MM.1S (cell line): ENCODE measurements at regions not wholly inside any gene's neighbourhood (a gene's known extent, or its start where the extent isn't known, plus 50 kb on each side); places are given as distances from the start of the nearest gene placed in this dataset.

Experiments
- DNase-seq: peaks from one replicate; pipeline ENCODE4 v3.0.0-alpha.2; 2015
- H2AFZ ChIP-seq: fragments of 300-600 bp; sonication (generic); 2 replicates; pipeline ENCODE4 v1.6.0; 2016; ENCODE audit warnings: antibody characterized with exemption, low read length
- H3F3A ChIP-seq: fragments of 300-600 bp; sonication (generic); 2 replicates; pipeline ENCODE4 v1.6.1; 2016; ENCODE audit warnings: mild to moderate bottlenecking, antibody characterized with exemption, low read length, moderate library complexity, mixed read lengths; ENCODE audit not compliant: insufficient read depth
- H3K27ac ChIP-seq: fragments of 300-600 bp; sonication (generic); 2 replicates; pipeline ENCODE4 v1.5.1; 2016; ENCODE audit warnings: mild to moderate bottlenecking, low read length
- H3K27me3 ChIP-seq: fragments of 300-600 bp; sonication (generic); replicated peaks from 2 replicates; pipeline ENCODE4 v1.6.0; 2016; ENCODE audit warnings: low read length; ENCODE audit not compliant: insufficient read depth
- H3K36me3 ChIP-seq: fragments of 300-600 bp; sonication (generic); replicated peaks from 2 replicates; pipeline ENCODE4 v1.6.1; 2016; ENCODE audit warnings: mild to moderate bottlenecking, low read length, mixed read lengths; ENCODE audit not compliant: insufficient read depth
- H3K4me1 ChIP-seq: fragments of 300-600 bp; sonication (generic); 2 replicates; pipeline ENCODE4 v1.6.1; 2016; ENCODE audit warnings: low read length, mixed read lengths
- H3K4me2 ChIP-seq: fragments of 300-600 bp; sonication (generic); 2 replicates; pipeline ENCODE4 v1.6.0; 2016; ENCODE audit warnings: low read depth, low read length
- H3K4me3 ChIP-seq: fragments of 300-600 bp; sonication (generic); 2 replicates; pipeline ENCODE4 v1.5.1; 2016; ENCODE audit warnings: low read length, mixed read lengths
- H3K79me2 ChIP-seq: fragments of 300-600 bp; sonication (generic); 2 replicates; pipeline ENCODE4 v1.6.1; 2016; ENCODE audit warnings: mixed run types, low read length, mixed read lengths
- H3K9ac ChIP-seq: fragments of 300-600 bp; sonication (generic); 2 replicates; pipeline ENCODE4 v1.6.1; 2016; ENCODE audit warnings: low read length, mixed read lengths
- H3K9me2 ChIP-seq: fragments of 300-600 bp; sonication (generic); replicated peaks from 2 replicates; pipeline ENCODE4 v1.6.1; 2016; ENCODE audit warnings: mild to moderate bottlenecking, low read length, mixed read lengths; ENCODE audit not compliant: insufficient read depth
- H3K9me3 ChIP-seq: fragments of 300-600 bp; sonication (generic); replicated peaks from 2 replicates; pipeline ENCODE4 v1.6.1; 2016; ENCODE audit warnings: mild to moderate bottlenecking, low read length, mixed read lengths; ENCODE audit not compliant: insufficient read depth
- H4K20me1 ChIP-seq: fragments of 300-600 bp; sonication (generic); 2 replicates; pipeline ENCODE4 v1.6.1; 2016; ENCODE audit warnings: mild to moderate bottlenecking, low read length, moderate library complexity, mixed read lengths; ENCODE audit not compliant: insufficient read depth
- EZH2 ChIP-seq: fragments of 300-600 bp; sonication (generic); optimal IDR thresholded peaks from 2 replicates; pipeline ENCODE3; 2017; ENCODE audit warnings: low read depth, mild to moderate bottlenecking, antibody characterized with exemption, low read length, mixed read lengths
- EZH2phosphoT487 ChIP-seq: fragments of 300-600 bp; sonication (generic); IDR thresholded peaks from 2 replicates; pipeline ENCODE4 v1.6.1; 2018; ENCODE audit warnings: antibody characterized with exemption, low read length
- TF ChIP-seq, protein P1 (sequence below): fragments of 300-600 bp; sonication (generic); IDR thresholded peaks from 2 replicates; pipeline ENCODE4 v1.5.1; 2016; ENCODE audit warnings: antibody characterized with exemption, low read length, mixed read lengths

DNA sequence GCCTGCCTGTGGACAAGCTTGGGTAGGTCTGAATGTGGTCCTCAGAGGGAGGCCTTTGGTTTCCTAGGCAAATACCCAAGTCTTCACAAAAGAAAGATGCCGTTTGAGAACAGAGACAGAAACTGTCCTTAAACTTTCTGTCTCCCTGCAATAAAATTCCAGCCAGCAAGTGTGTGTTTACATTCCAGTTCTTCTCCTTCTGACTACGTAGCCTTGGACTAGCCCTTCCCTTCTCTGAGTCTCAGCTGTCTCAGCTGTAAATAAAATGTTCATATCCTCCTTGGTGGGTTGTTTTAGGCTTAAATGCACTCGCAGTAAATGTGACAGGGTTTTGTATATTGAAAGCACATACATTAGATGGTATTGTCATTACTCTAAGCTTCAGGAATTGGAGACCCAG lies 561.2 kb upstream of the MKI67 start:
- no peaks in the 10 kb centered on the region for H3K4me1 ChIP-seq
- no peak for DNase-seq
- no peaks in the 10 kb centered on the region for H3K36me3 ChIP-seq
- no peak overlapping the region for H3K4me3 ChIP-seq
- no peak overlapping the region for H2AFZ ChIP-seq
- H4K20me1 ChIP-seq = no peaks in the 10 kb centered on the region
- TF ChIP-seq EZH2phosphoT487 (no peak), EZH2 (no peak)
- TF ChIP-seq, protein P1, sequence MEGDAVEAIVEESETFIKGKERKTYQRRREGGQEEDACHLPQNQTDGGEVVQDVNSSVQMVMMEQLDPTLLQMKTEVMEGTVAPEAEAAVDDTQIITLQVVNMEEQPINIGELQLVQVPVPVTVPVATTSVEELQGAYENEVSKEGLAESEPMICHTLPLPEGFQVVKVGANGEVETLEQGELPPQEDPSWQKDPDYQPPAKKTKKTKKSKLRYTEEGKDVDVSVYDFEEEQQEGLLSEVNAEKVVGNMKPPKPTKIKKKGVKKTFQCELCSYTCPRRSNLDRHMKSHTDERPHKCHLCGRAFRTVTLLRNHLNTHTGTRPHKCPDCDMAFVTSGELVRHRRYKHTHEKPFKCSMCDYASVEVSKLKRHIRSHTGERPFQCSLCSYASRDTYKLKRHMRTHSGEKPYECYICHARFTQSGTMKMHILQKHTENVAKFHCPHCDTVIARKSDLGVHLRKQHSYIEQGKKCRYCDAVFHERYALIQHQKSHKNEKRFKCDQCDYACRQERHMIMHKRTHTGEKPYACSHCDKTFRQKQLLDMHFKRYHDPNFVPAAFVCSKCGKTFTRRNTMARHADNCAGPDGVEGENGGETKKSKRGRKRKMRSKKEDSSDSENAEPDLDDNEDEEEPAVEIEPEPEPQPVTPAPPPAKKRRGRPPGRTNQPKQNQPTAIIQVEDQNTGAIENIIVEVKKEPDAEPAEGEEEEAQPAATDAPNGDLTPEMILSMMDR = no peak
- H3K9me2 ChIP-seq = no peaks in the 10 kb centered on the region
- H3K9me3 ChIP-seq = no peaks in the 10 kb centered on the region
- H3K9ac ChIP-seq = no peak overlapping the region
- no peaks in the 10 kb centered on the region for H3F3A ChIP-seq
- no peaks in the 10 kb centered on the region for H3K27me3 ChIP-seq
- no peak overlapping the region for H3K27ac ChIP-seq
- no peak overlapping the region for H3K4me2 ChIP-seq
- H3K79me2 ChIP-seq = no peaks in the 10 kb centered on the region

DNA sequence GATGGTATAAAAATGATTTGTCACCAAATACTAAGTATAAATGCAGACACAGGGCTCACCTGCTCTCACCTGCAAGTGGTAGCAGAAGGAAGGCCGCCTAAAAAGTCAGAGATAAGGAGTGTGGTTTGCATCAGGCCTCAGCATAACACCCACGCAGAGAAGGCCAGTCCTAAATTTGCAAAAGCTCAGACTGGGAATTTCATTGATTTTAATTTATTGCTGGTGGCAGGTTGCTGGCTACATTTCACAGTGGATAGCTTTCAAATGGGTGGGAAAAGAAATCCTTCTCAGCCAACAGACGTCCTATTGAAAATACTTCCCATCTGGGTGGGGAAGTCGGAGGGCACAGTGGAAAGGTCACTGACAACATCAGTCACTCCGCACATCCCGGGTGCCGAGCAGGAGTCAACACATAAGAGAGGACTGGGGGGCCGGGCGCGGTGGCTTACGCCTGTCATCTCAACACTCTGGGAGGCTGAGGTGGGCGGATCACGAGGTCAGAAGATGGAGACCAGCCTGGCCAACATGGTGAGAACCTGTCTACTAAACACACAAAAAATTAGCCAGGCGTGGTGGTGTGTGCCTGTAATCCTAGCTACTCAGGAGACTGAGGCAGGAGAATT lies 561.8 kb upstream of the MKI67 start:
- no peaks in the 10 kb centered on the region for H4K20me1 ChIP-seq
- H3K4me2 ChIP-seq = no peak overlapping the region
- no peak overlapping the region for H3K4me3 ChIP-seq
- H3F3A ChIP-seq = no peaks in the 10 kb centered on the region
- H3K79me2 ChIP-seq = no peaks in the 10 kb centered on the region
- H2AFZ ChIP-seq = no peak overlapping the region
- H3K36me3 ChIP-seq = no peaks in the 10 kb centered on the region
- H3K9me2 ChIP-seq = no peaks in the 10 kb centered on the region
- DNase-seq = no peak
- TF ChIP-seq, protein P1 = no peak
- TF ChIP-seq EZH2 (no peak), EZH2phosphoT487 (no peak)
- no peak overlapping the region for H3K9ac ChIP-seq
- H3K27me3 ChIP-seq = no peaks in the 10 kb centered on the region
- no peaks in the 10 kb centered on the region for H3K4me1 ChIP-seq
- H3K9me3 ChIP-seq = no peaks in the 10 kb centered on the region
- H3K27ac ChIP-seq = no peak overlapping the region

DNA sequence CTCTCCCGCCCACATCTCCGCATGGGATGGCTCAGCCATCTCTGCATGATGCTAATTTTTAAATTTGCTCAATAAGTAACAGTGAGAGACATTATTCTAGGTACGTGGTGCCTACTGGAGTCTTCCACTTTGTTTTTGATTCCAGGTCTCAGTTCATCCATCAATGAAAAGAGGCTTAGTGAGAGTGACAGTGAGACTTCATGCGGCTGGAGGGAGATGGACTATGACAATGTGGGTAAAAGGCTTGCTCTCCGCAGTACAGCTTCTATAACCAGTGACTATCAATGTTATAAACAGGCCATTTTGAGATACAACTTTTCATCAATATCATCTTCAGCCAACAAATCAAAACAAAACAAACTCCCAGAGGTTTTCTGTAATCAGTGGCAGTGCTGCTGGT lies 563.4 kb upstream of the MKI67 start:
- H3K4me2 ChIP-seq = no peak overlapping the region
- H4K20me1 ChIP-seq = no peaks in the 10 kb centered on the region
- no peaks in the 10 kb centered on the region for H3K9me3 ChIP-seq
- TF ChIP-seq EZH2phosphoT487 = no peak
- no peak for TF ChIP-seq EZH2
- TF ChIP-seq, protein P1 = no peak
- H3K36me3 ChIP-seq = no peaks in the 10 kb centered on the region
- no peak overlapping the region for H3K27ac ChIP-seq
- H3F3A ChIP-seq = no peaks in the 10 kb centered on the region
- H3K79me2 ChIP-seq = no peaks in the 10 kb centered on the region
- no peak overlapping the region for H3K9ac ChIP-seq
- no peaks in the 10 kb centered on the region for H3K9me2 ChIP-seq
- DNase-seq = no peak
- H3K27me3 ChIP-seq = no peaks in the 10 kb centered on the region
- H2AFZ ChIP-seq = no peak overlapping the region
- H3K4me3 ChIP-seq = no peak overlapping the region
- H3K4me1 ChIP-seq = no peaks in the 10 kb centered on the region
